ENCODE measurements at regions not wholly inside any gene's neighbourhood (a gene's known extent, or its start where the extent isn't known, plus 50 kb on each side); places are given as distances from the start of the nearest gene placed in this dataset.
"Not testable (repeated sequence)": the region's sequence is repeated elsewhere in the genome, so short reads cannot be mapped to it uniquely, and the experiment has no call there.

DNA sequence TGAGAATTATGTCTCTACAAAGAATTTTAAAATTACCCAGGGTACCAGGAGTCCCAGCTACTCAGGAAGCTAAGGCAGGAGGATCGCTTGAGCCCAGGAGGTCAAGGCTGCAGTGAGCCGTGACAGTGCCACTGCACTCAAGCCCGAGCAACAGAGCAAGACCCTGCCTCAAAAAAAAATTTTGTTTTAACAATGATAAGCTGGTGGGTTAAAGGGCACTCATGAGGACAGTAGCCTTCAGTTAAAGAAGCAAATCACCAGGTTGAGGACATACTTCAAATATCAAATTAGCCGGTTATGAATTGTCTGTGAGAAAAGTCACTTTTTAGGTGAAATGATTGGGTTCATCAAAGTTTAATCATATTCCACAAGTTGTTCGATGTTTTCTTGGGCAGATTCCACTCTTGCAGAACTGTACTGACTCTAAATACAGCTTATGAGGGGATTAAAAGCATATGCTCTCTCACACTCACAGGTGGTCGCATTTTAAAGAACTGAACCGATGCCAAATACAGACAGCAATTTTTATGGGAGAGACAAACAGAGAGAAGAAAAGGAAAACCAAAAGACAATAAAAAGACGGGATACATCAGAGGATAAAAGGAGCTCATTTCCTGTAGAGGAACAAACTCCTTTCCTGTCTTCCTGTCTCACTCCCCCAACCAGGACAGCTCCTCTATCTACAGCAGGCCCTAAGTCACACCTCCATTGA is 582.8 kb upstream of the NRP1 start:
- Mint-ChIP-seq H3K36me3 (no peaks in the 10 kb centered on the region), H3K9me3 (peaks cover 3% of the 10 kb centered on the region), H3K27ac (no peak overlapping the region), H3K27me3 (no peaks in the 10 kb centered on the region), H3K4me1 (no peaks in the 10 kb centered on the region), H3K4me3 (no peak overlapping the region)
- no peak for ATAC-seq

DNA sequence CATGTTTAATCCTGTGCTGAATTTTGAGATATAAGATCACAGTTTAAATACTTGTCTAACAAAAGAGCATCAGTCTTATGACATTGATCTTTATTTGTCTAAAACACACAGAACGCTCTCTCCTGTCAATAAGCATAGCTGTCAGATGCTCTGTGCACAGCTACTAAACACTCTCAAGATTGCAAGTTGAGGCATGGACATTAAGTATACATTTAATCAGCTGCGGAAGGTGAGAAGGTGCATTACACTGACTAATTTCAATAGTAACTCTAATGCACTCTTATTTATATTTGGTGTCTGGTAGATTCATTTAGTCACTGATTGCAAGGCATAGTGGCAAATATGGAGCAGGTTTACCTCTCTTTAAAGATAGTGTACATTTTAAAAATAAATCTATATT is 580.3 kb upstream of the NRP1 start:
- H3K9me3 Mint-ChIP-seq: peaks cover 9% of the 10 kb centered on the region
- no peaks in the 10 kb centered on the region for H3K4me1 Mint-ChIP-seq
- H3K4me3 Mint-ChIP-seq: no peak overlapping the region
- ATAC-seq: no peak
- H3K27me3 Mint-ChIP-seq: no peaks in the 10 kb centered on the region
- no peaks in the 10 kb centered on the region for H3K36me3 Mint-ChIP-seq
- H3K27ac Mint-ChIP-seq: no peak overlapping the region

- Mint-ChIP-seq H3K4me3 (no peak overlapping the region), H3K27me3 (no peaks in the 10 kb centered on the region), H3K4me1 (no peaks in the 10 kb centered on the region), H3K36me3 (no peaks in the 10 kb centered on the region), H3K27ac (no peak overlapping the region), H3K9me3 (peaks cover 9% of the 10 kb centered on the region)
- no peak for ATAC-seq
Observed at GRCh38 chr10:33913194-33913593, 578.7 kb upstream of the NRP1 start.

DNA sequence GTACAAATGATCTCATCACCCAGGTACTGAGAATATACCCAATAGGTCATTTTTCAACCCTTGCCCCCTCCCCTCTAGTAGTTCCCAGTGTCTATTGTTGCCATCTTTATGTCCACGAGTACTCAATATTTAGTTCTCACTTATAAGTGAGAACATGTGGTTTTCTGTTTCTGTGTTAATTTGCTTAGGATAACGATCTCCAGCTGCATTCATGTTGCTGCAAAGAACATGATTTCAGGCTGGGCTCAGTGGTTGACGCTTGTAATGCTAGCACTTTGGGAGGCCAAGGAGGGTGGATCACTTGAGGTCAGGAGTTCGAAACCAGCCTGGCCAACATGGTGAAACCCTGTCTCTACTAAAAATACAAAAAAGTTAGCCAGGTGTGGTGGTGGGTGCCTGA is 575.0 kb upstream of the NRP1 start:
- H3K36me3 Mint-ChIP-seq: not testable (repeated sequence)

DNA sequence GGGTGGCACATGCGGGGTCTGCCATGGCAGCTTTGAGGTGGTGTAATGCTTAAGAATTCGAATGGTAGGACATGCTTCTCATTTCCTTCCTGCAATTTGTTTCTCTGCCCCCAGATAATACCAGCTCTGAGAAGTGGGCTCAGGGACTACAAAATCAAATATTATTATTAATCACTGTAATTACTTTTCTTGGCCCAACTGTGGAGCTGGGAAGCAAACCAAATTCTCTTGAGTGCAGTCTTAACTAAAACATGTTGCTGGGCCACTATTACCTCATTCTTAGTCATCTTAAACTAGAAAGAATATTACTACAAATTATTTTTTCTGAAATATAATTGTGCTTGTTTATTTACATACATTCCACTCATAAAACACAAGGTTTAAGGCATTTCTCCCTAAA is 566.7 kb upstream of the NRP1 start:
- H3K9me3 Mint-ChIP-seq: peaks cover 7% of the 10 kb centered on the region

More for the DNA sequence above, 575.0 kb upstream of the NRP1 start:
- not testable (repeated sequence) for H3K27ac Mint-ChIP-seq, H3K27me3 Mint-ChIP-seq, H3K4me1 Mint-ChIP-seq, ATAC-seq, H3K4me3 Mint-ChIP-seq, H3K9me3 Mint-ChIP-seq

GRCh38 chr10:33900596-33900995 is 566.1 kb upstream of the NRP1 start:
- no peak overlapping the region for H3K4me3 Mint-ChIP-seq
- H3K27ac Mint-ChIP-seq: no peak overlapping the region
- no peaks in the 10 kb centered on the region for H3K4me1 Mint-ChIP-seq
- H3K9me3 Mint-ChIP-seq: peaks cover 7% of the 10 kb centered on the region
- H3K27me3 Mint-ChIP-seq: no peaks in the 10 kb centered on the region
- ATAC-seq: no peak
- H3K36me3 Mint-ChIP-seq: no peaks in the 10 kb centered on the region

More for the DNA sequence above, 566.7 kb upstream of the NRP1 start:
- no peaks in the 10 kb centered on the region for H3K36me3 Mint-ChIP-seq
- H3K27ac Mint-ChIP-seq: no peak overlapping the region
- no peaks in the 10 kb centered on the region for H3K27me3 Mint-ChIP-seq
- ATAC-seq: no peak
- no peaks in the 10 kb centered on the region for H3K4me1 Mint-ChIP-seq
- H3K4me3 Mint-ChIP-seq: no peak overlapping the region

DNA sequence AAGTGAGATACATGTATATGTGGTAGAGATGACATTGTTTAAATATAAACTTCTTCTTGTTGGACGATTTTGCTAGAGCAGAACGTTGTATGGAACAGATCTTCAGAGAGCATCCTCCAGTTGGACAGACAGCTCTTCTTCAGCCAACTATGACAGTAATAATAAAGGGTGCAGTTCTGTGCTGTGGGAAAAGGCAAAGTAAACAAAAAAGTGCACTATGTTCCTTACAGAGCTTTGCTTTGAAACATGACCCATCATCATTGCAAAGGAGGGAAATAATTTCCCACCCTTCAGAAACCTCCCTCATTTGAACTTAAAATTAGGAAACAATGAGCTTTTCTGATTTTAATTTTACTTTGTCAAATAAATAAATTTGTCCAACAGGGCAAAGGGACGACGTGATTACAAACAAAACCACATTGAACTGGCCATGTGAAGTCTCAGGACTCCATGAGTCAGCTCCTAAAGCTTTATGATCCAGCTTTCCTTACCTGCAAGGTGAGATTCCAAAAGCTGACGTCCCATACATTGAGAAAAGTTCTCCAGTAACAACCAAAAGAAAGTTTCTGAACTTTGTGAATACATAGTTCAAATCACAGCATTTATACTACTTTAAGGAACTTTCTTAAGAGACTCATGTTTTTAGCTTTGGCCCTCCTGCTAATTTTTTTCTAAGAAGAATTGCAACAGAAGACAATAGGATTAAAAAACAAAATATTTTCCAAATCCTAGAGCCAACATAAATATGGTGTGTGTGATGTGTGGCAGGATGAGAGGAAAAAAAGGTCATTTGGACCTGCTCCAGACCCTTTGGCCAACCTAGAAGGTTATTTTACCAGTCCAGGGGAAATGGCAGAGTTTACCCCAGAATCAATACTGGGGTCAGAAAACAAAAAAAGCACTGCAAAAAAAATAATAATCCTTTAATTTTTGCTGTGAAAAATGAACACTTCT is 565.4 kb upstream of the NRP1 start:
- no peaks in the 10 kb centered on the region for H3K27me3 Mint-ChIP-seq

DNA sequence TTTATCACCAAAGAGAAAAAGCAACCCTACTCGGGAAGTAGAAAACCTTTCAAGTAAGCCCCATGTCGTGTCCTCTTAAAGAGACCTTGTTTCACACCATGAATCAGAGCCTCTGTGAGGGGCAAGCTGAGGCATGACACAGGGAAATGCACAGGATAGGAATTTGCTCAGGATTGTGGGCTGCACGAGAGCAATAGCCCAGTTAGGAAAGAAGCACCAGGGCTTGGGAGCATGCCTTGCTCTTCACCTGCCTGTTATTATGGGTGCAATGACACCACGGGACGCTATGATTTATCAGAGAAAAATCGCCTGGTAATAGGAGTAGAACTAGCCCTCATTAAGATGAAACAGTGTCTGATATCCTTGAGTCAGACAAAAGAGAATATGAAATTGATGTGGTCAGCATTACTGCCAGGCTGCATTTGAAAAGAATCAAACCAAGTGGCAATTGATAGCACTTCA is 562.9 kb upstream of the NRP1 start:
- ATAC-seq: peak; percentile 12
- no peaks in the 10 kb centered on the region for H3K4me1 Mint-ChIP-seq
- peaks cover 5% of the 10 kb centered on the region for H3K9me3 Mint-ChIP-seq

More for the DNA sequence above, 565.4 kb upstream of the NRP1 start:
- Mint-ChIP-seq H3K9me3 (peaks cover 7% of the 10 kb centered on the region), H3K4me3 (no peak overlapping the region), H3K4me1 (no peaks in the 10 kb centered on the region), H3K27ac (no peak overlapping the region), H3K36me3 (no peaks in the 10 kb centered on the region)
- ATAC-seq: no peak

GRCh38 chr10:33893506-33893905 is 559.0 kb upstream of the NRP1 start:
- no peaks in the 10 kb centered on the region for H3K27me3 Mint-ChIP-seq
- no peak overlapping the region for H3K4me3 Mint-ChIP-seq
- no peaks in the 10 kb centered on the region for H3K4me1 Mint-ChIP-seq
- no peaks in the 10 kb centered on the region for H3K36me3 Mint-ChIP-seq
- H3K9me3 Mint-ChIP-seq: peaks cover 7% of the 10 kb centered on the region
- H3K27ac Mint-ChIP-seq: no peak overlapping the region
- ATAC-seq: no peak

More for the DNA sequence above, 562.9 kb upstream of the NRP1 start:
- H3K36me3 Mint-ChIP-seq: no peaks in the 10 kb centered on the region
- no peak overlapping the region for H3K27ac Mint-ChIP-seq
- no peak overlapping the region for H3K4me3 Mint-ChIP-seq
- H3K27me3 Mint-ChIP-seq: no peaks in the 10 kb centered on the region

DNA sequence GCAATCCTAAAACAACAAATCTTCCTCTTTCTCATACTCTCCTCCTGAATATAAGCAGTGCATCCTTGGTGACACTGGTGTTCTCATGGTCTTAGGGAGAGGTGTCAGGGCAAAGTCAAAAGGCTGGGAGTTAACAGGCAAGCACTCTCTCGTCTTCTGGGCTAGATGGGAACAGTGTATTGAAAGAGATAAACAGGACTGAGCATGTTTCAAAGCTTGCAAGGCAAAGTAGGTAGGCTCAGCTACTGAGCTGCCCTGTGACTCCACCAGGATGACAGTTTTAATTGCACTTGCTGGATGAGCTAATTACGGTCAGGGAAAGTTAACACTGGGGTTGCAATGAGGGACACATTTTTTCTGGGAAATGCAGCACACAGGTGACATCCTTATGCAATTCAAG is 554.9 kb upstream of the NRP1 start:
- no peak for ATAC-seq
- H3K4me1 Mint-ChIP-seq: no peaks in the 10 kb centered on the region
- no peak overlapping the region for H3K27ac Mint-ChIP-seq
- no peak overlapping the region for H3K4me3 Mint-ChIP-seq
- no peaks in the 10 kb centered on the region for H3K36me3 Mint-ChIP-seq
- H3K27me3 Mint-ChIP-seq: no peaks in the 10 kb centered on the region
- peaks cover 7% of the 10 kb centered on the region for H3K9me3 Mint-ChIP-seq

GRCh38 chr10:33887188-33887587 is 552.7 kb upstream of the NRP1 start:
- Mint-ChIP-seq H3K9me3 (peaks cover 7% of the 10 kb centered on the region), H3K4me3 (no peak overlapping the region), H3K27me3 (no peaks in the 10 kb centered on the region), H3K27ac (no peak overlapping the region), H3K36me3 (no peaks in the 10 kb centered on the region), H3K4me1 (no peaks in the 10 kb centered on the region)
- no peak for ATAC-seq

DNA sequence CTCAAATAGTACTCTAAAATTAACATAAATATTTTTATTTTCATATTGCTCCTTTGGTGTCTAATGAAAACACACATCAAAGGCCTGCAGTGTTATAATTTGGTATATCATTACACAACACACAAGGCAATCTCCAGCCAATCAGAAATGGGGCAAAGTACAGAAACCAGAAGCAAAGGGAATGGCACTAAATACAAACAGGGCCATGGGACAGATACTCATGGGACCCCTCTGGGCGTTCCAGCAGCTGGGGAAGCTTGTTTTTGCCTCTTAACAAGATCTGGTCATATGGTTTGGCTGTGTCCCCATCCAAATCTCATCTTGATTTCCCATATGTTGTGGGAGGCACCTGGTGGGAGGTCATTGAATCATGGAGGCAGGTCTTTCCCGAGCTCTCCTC is 551.8 kb upstream of the NRP1 start:
- peaks cover 10% of the 10 kb centered on the region for H3K9me3 Mint-ChIP-seq
- no peaks in the 10 kb centered on the region for H3K27me3 Mint-ChIP-seq
- no peak overlapping the region for H3K27ac Mint-ChIP-seq
- no peaks in the 10 kb centered on the region for H3K36me3 Mint-ChIP-seq
- no peak for ATAC-seq
- no peak overlapping the region for H3K4me3 Mint-ChIP-seq
- H3K4me1 Mint-ChIP-seq: no peaks in the 10 kb centered on the region

- H3K9me3 Mint-ChIP-seq: peaks cover 12% of the 10 kb centered on the region
- no peak overlapping the region for H3K4me3 Mint-ChIP-seq
- no peak overlapping the region for H3K27ac Mint-ChIP-seq
- no peaks in the 10 kb centered on the region for H3K36me3 Mint-ChIP-seq
- ATAC-seq: no peak
- H3K27me3 Mint-ChIP-seq: no peaks in the 10 kb centered on the region
- H3K4me1 Mint-ChIP-seq: no peaks in the 10 kb centered on the region
Observed at GRCh38 chr10:33884604-33885003, 550.1 kb upstream of the NRP1 start.

GRCh38 chr10:33883881-33884280 is 549.4 kb upstream of the NRP1 start:
- Mint-ChIP-seq H3K36me3 (no peaks in the 10 kb centered on the region), H3K27ac (no peak overlapping the region), H3K9me3 (peaks cover 8% of the 10 kb centered on the region), H3K27me3 (no peaks in the 10 kb centered on the region), H3K4me1 (no peaks in the 10 kb centered on the region), H3K4me3 (no peak overlapping the region)
- no peak for ATAC-seq

DNA sequence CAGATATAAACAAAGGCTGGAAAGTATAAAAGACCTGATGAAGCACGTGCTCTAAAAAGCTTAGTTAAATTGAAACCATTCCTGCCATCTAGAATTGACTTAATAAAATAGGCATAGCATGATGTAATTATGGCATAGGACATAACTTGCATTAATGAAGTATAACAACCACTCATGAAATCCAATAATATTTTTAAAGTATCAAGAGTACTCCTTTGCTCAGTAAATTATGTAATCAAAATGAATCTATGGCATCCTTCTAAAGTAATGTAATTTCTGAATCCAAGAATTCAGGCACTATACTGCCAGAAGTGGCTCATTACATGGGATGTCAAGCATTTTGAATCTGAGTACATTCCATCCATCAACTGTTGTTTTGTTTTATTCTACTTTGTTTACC is 548.5 kb upstream of the NRP1 start:
- H3K4me1 Mint-ChIP-seq: no peaks in the 10 kb centered on the region

DNA sequence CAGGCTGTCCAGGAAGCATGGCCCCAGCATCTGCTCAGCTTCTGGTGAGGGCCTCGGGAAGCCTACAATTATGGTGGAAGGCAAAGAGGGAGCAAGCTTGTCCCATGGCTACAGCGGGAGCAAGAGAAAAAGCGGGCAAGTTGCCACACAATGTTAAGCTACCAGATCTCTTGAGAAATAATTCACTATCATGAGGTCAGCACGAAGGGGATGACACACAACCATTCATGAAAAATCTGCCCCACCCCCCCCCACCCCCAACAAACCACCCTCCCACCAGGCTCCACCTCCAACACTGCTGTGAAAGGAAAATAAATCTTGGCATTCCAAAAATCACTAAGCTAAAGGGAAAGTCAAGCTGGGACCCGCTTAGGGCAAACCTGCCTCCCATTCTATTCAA is 545.8 kb upstream of the NRP1 start:
- Mint-ChIP-seq H3K27ac (no peak overlapping the region), H3K4me1 (no peaks in the 10 kb centered on the region), H3K4me3 (no peak overlapping the region), H3K9me3 (peaks cover 8% of the 10 kb centered on the region), H3K27me3 (no peaks in the 10 kb centered on the region), H3K36me3 (no peaks in the 10 kb centered on the region)
- no peak for ATAC-seq

More for the DNA sequence above, 548.5 kb upstream of the NRP1 start:
- Mint-ChIP-seq H3K4me3 (no peak overlapping the region), H3K9me3 (peaks cover 8% of the 10 kb centered on the region), H3K27ac (no peak overlapping the region), H3K27me3 (no peaks in the 10 kb centered on the region), H3K36me3 (no peaks in the 10 kb centered on the region)
- no peak for ATAC-seq

Measured in stimulated activated memory B cell treated with anti-CD40 and anti-IgM and Interleukin-4, amounts not matched to agents 10 μg/mL and 1 μg/mL and 100 μg/mL, for 72 hours (primary cell).